ENCODE measurements at regions not wholly inside any gene's neighbourhood (a gene's known extent, or its start where the extent isn't known, plus 50 kb on each side); places are given as distances from the start of the nearest gene placed in this dataset.

DNA sequence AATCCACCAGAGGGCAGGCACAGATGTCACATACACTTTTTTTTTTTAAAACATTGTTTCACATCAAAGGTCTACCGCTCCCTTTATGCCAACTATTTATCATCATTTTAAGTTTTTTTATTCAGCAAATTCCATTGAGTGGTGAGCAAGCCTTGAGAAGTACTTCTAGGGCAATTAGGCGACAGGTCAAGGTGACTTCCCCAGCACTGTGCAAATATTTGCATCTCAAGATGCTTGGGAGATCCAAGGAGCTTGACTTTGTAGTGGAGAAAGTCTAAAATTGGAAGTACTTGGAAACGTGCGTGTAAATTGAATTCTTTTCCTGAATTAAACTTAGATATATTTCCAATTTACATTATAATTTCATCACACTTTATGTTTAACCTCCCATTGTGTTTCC is 211.1 kb downstream of the ICE1 start:
- Histone ChIP-seq H3K27me3 (ENCODE audit: control insufficient read depth, insufficient read depth, low read length) (no peaks in the 10 kb centered on the region), H3K9me3 (ENCODE audit: control insufficient read depth in 2 of 3, insufficient read depth in 1 of 3, low read length in 3 of 3) (no peaks in the 10 kb centered on the region), H3K9ac (ENCODE audit: low read length in 3 of 3) (no peak overlapping the region), H3K4me1 (ENCODE audit: control insufficient read depth in 2 of 3, insufficient read depth in 2 of 3, low read depth in 1 of 3, low read length in 3 of 3) (no peaks in the 10 kb centered on the region), H3K36me3 (ENCODE audit: control insufficient read depth in 2 of 3, insufficient read depth in 3 of 3, low read length in 3 of 3) (no peaks in the 10 kb centered on the region), H3K4me3 (ENCODE audit: low read length in 3 of 3) (no peak overlapping the region), H3K27ac (ENCODE audit: low read depth in 2 of 2, low read length in 2 of 2) (no peak overlapping the region)
- DNase-seq, result no peak
- intact Hi-C loops (cut with DNase I), result no loop called here
- TF ChIP-seq, protein P1, sequence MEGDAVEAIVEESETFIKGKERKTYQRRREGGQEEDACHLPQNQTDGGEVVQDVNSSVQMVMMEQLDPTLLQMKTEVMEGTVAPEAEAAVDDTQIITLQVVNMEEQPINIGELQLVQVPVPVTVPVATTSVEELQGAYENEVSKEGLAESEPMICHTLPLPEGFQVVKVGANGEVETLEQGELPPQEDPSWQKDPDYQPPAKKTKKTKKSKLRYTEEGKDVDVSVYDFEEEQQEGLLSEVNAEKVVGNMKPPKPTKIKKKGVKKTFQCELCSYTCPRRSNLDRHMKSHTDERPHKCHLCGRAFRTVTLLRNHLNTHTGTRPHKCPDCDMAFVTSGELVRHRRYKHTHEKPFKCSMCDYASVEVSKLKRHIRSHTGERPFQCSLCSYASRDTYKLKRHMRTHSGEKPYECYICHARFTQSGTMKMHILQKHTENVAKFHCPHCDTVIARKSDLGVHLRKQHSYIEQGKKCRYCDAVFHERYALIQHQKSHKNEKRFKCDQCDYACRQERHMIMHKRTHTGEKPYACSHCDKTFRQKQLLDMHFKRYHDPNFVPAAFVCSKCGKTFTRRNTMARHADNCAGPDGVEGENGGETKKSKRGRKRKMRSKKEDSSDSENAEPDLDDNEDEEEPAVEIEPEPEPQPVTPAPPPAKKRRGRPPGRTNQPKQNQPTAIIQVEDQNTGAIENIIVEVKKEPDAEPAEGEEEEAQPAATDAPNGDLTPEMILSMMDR (IDR thresholded peaks at IDR 0.05; ENCODE audit: borderline replicate concordance, extremely low read depth, insufficient read depth), result no peak
- no peak for FAIRE-seq

DNA sequence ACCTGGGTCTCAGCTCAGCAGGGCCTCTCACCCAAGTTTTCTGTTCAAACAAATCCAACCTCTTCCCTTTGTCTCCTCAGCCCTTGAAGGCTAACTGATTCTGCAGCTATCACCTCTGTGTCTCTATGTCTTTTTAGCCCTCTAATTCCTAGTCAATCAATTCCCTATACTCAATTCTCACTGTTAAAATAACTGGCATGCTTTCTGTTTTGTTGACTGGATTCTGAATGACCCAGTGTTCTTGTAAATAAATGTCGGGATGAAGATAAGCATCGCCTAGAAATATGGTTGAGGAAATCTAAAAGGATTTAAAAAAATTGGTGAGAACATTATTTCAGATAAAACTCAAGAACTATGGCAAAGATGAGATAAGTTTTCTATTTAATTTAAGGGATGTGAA is 210.2 kb downstream of the ICE1 start:
- FAIRE-seq (no peak), DNase-seq (no peak)
- TF ChIP-seq, protein P1 (IDR thresholded peaks at IDR 0.05; ENCODE audit: borderline replicate concordance, extremely low read depth, insufficient read depth), result no peak
- Histone ChIP-seq H3K9ac (ENCODE audit: low read length in 3 of 3) (no peak overlapping the region), H3K27me3 (ENCODE audit: control insufficient read depth, insufficient read depth, low read length) (no peaks in the 10 kb centered on the region), H3K36me3 (ENCODE audit: control insufficient read depth in 2 of 3, insufficient read depth in 3 of 3, low read length in 3 of 3) (no peaks in the 10 kb centered on the region), H3K27ac (ENCODE audit: low read depth in 2 of 2, low read length in 2 of 2) (no peak overlapping the region), H3K4me1 (ENCODE audit: control insufficient read depth in 2 of 3, insufficient read depth in 2 of 3, low read depth in 1 of 3, low read length in 3 of 3) (no peaks in the 10 kb centered on the region), H3K4me3 (ENCODE audit: low read length in 3 of 3) (no peak overlapping the region), H3K9me3 (ENCODE audit: control insufficient read depth in 2 of 3, insufficient read depth in 1 of 3, low read length in 3 of 3) (no peaks in the 10 kb centered on the region)
- intact Hi-C loops (cut with DNase I), result no loop called here

GRCh38 chr5:5629607-5629978 is 207.1 kb downstream of the ICE1 start:
- Histone ChIP-seq H3K36me3 (ENCODE audit: control insufficient read depth in 2 of 3, insufficient read depth in 3 of 3, low read length in 3 of 3) (no peaks in the 10 kb centered on the region), H3K4me3 (ENCODE audit: low read length in 3 of 3) (no peak overlapping the region), H3K9ac (ENCODE audit: low read length in 3 of 3) (no peak overlapping the region), H3K27ac (ENCODE audit: low read depth in 2 of 2, low read length in 2 of 2) (no peak overlapping the region), H3K4me1 (ENCODE audit: control insufficient read depth in 2 of 3, insufficient read depth in 2 of 3, low read depth in 1 of 3, low read length in 3 of 3) (no peaks in the 10 kb centered on the region), H3K27me3 (ENCODE audit: control insufficient read depth, insufficient read depth, low read length) (no peaks in the 10 kb centered on the region), H3K9me3 (ENCODE audit: control insufficient read depth in 2 of 3, insufficient read depth in 1 of 3, low read length in 3 of 3) (no peaks in the 10 kb centered on the region)
- DNase-seq (no peak), FAIRE-seq (no peak)
- TF ChIP-seq, protein P1 (IDR thresholded peaks at IDR 0.05; ENCODE audit: borderline replicate concordance, extremely low read depth, insufficient read depth), result no peak
- intact Hi-C loops (cut with DNase I), result no loop called here

- DNase-seq (no peak), FAIRE-seq (no peak)
- Histone ChIP-seq H3K4me3 (ENCODE audit: low read length in 3 of 3) (no peak overlapping the region), H3K27me3 (ENCODE audit: control insufficient read depth, insufficient read depth, low read length) (no peaks in the 10 kb centered on the region), H3K9ac (ENCODE audit: low read length in 3 of 3) (no peak overlapping the region), H3K36me3 (ENCODE audit: control insufficient read depth in 2 of 3, insufficient read depth in 3 of 3, low read length in 3 of 3) (no peaks in the 10 kb centered on the region), H3K27ac (ENCODE audit: low read depth in 2 of 2, low read length in 2 of 2) (no peak overlapping the region), H3K9me3 (ENCODE audit: control insufficient read depth in 2 of 3, insufficient read depth in 1 of 3, low read length in 3 of 3) (no peaks in the 10 kb centered on the region), H3K4me1 (ENCODE audit: control insufficient read depth in 2 of 3, insufficient read depth in 2 of 3, low read depth in 1 of 3, low read length in 3 of 3) (no peaks in the 10 kb centered on the region)
- TF ChIP-seq, protein P1 (IDR thresholded peaks at IDR 0.05; ENCODE audit: borderline replicate concordance, extremely low read depth, insufficient read depth), result no peak
- intact Hi-C loops (cut with DNase I), result no loop called here
These were observed 206.6 kb downstream of the ICE1 start for GRCh38 chr5:5628866-5629606.
